ENCODE measurements at regions not wholly inside any gene's neighbourhood (a gene's known extent, or its start where the extent isn't known, plus 50 kb on each side); places are given as distances from the start of the nearest gene placed in this dataset.
"Not testable (repeated sequence)": the region's sequence is repeated elsewhere in the genome, so short reads cannot be mapped to it uniquely, and the experiment has no call there.

- TF ChIP-seq CTCF (IDR thresholded peaks at IDR 0.05) = no peak
- DNase-seq = no peak
- peaks cover 0 to 28% (median 25%) of the 10 kb centered on the region in 3 donors for H3K9me3 ChIP-seq
- H3K36me3 ChIP-seq = no peaks in the 10 kb centered on the region
- H3K4me3 ChIP-seq = no peak overlapping the region
- H3K27ac ChIP-seq = no peak overlapping the region
- no peaks in the 10 kb centered on the region for H3K27me3 ChIP-seq
- no peaks in the 10 kb centered on the region for H3K4me1 ChIP-seq
- intact Hi-C loops (cut with DNase I; ENCODE audit: low total_unique reads) = no loop called here
These were observed 90.4 kb upstream of the NUDT10 start for GRCh38 chrX:51242212-51242611.

- Histone ChIP-seq H3K27ac (no peak overlapping the region), H3K4me1 (no peaks in the 10 kb centered on the region), H3K9me3 (no peaks in the 10 kb centered on the region), H3K36me3 (no peaks in the 10 kb centered on the region), H3K27me3 (no peaks in the 10 kb centered on the region), H3K4me3 (no peak overlapping the region)
- TF ChIP-seq CTCF (IDR thresholded peaks at IDR 0.05) = no peak
- intact Hi-C loops (cut with DNase I; ENCODE audit: low total_unique reads) = no loop called here
- no peak for DNase-seq
These were observed 75.1 kb upstream of the NUDT10 start for GRCh38 chrX:51257490-51257889.

GRCh38 chrX:51262271-51262670 is 70.4 kb upstream of the NUDT10 start:
- H3K27me3 ChIP-seq; DNase-seq; H3K27ac ChIP-seq; H3K9me3 ChIP-seq; H3K36me3 ChIP-seq; intact Hi-C loops (cut with DNase I; ENCODE audit: low total_unique reads); H3K4me3 ChIP-seq; H3K4me1 ChIP-seq: not testable (repeated sequence)

GRCh38 chrX:51272638-51273037 is 60.0 kb upstream of the NUDT10 start:
- Histone ChIP-seq H3K36me3 (no peaks in the 10 kb centered on the region), H3K9me3 (no peaks in the 10 kb centered on the region), H3K4me1 (no peaks in the 10 kb centered on the region), H3K27me3 (no peaks in the 10 kb centered on the region), H3K4me3 (no peak overlapping the region), H3K27ac (no peak overlapping the region)
- intact Hi-C loops (cut with DNase I; ENCODE audit: low total_unique reads) = no loop called here
- TF ChIP-seq CTCF (IDR thresholded peaks at IDR 0.05) = no peak
- DNase-seq = no peak

GRCh38 chrX:51281758-51282318 is 50.8 kb upstream of the NUDT10 start:
- Histone ChIP-seq H3K27ac (no peak overlapping the region), H3K4me1 (no peaks in the 10 kb centered on the region), H3K4me3 (no peak overlapping the region), H3K36me3 (no peaks in the 10 kb centered on the region), H3K9me3 (no peaks in the 10 kb centered on the region), H3K27me3 (no peaks in the 10 kb centered on the region)
- intact Hi-C loops (cut with DNase I; ENCODE audit: low total_unique reads) = no loop called here
- no peak for TF ChIP-seq CTCF (IDR thresholded peaks at IDR 0.05)
- no peak for DNase-seq

All from tibial artery (tissue), 4 donors.